H9 (cell line): ENCODE measurements at regions not wholly inside any gene's neighbourhood (a gene's known extent, or its start where the extent isn't known, plus 50 kb on each side); places are given as distances from the start of the nearest gene placed in this dataset.
A peak's percentile ranks its signal among the peaks of the same experiment; 100 is the strongest.

Experiments used
- DNase-seq: peaks from one replicate; pipeline ENCODE4 v3.0.0-alpha.2; 2017
- H2AFZ ChIP-seq: one replicate; pipeline ENCODE4 v1.6.1; 2013; ENCODE audit warnings: mild to moderate bottlenecking, low read length, control low read depth, moderate library complexity
- H2AK5ac ChIP-seq: 2 replicates; pipeline ENCODE4 v1.6.1; 2013; ENCODE audit warnings: low read length, control low read depth, mixed read lengths; ENCODE audit not compliant: insufficient read length
- H2BK120ac ChIP-seq: one replicate; pipeline ENCODE4 v1.6.1; 2013; ENCODE audit warnings: low read depth, mild to moderate bottlenecking, low read length, control low read depth, inconsistent platforms; ENCODE audit not compliant: poor library complexity, severe bottlenecking
- H2BK12ac ChIP-seq: 2 replicates; pipeline ENCODE4 v1.6.1; 2013; ENCODE audit warnings: low read length, control low read depth, mixed read lengths, low read depth; ENCODE audit not compliant: insufficient read length
- H2BK15ac ChIP-seq: 2 replicates; pipeline ENCODE4 v1.6.1; 2013; ENCODE audit warnings: low read depth, low read length, control low read depth
- H2BK20ac ChIP-seq: one replicate; pipeline ENCODE4 v1.6.1; 2013; ENCODE audit warnings: low read depth, mild to moderate bottlenecking, low read length, control low read depth, inconsistent platforms; ENCODE audit not compliant: poor library complexity, severe bottlenecking
- H2BK5ac ChIP-seq: 2 replicates; pipeline ENCODE4 v1.6.1; 2013; ENCODE audit warnings: low read length, control low read depth, mixed read lengths; ENCODE audit not compliant: insufficient read length
- H3K14ac ChIP-seq: 2 replicates; pipeline ENCODE4 v1.6.1; 2013; ENCODE audit warnings: low read length, control low read depth; ENCODE audit not compliant: insufficient read depth
- H3K18ac ChIP-seq: 2 replicates; pipeline ENCODE4 v1.6.1; 2013; ENCODE audit warnings: low read depth, mild to moderate bottlenecking, mixed read lengths, low read length, control low read depth; ENCODE audit not compliant: insufficient read length
- H3K23ac ChIP-seq: 2 replicates; pipeline ENCODE4 v1.6.1; 2013; ENCODE audit warnings: low read length, control low read depth, mixed read lengths, low read depth; ENCODE audit not compliant: insufficient read length
- H3K23me2 ChIP-seq: 2 replicates; pipeline ENCODE4 v1.6.1; 2013; ENCODE audit warnings: low read depth, mild to moderate bottlenecking, mixed read lengths, low read length, control low read depth; ENCODE audit not compliant: insufficient read length, poor library complexity, severe bottlenecking
- H3K27ac ChIP-seq: 2 replicates; pipeline ENCODE4 v1.5.1; 2013; ENCODE audit warnings: low read length, control low read depth, mixed read lengths, low read depth; ENCODE audit not compliant: insufficient read length
- H3K27me3 ChIP-seq: 2 replicates; pipeline ENCODE4 v1.6.1; 2013; ENCODE audit warnings: low read length, control low read depth, inconsistent platforms; ENCODE audit not compliant: insufficient read depth
- H3K4ac ChIP-seq: 2 replicates; pipeline ENCODE4 v1.6.1; 2013; ENCODE audit warnings: low read depth, mild to moderate bottlenecking, control low read depth, inconsistent platforms, low read length, moderate library complexity
- H3K4me1 ChIP-seq: 2 replicates; pipeline ENCODE4 v1.6.1; 2013; ENCODE audit warnings: low read length, control low read depth, inconsistent platforms; ENCODE audit not compliant: insufficient read depth
- H3K4me2 ChIP-seq: 2 replicates; pipeline ENCODE4 v1.6.1; 2013; ENCODE audit warnings: low read length, control low read depth, mixed read lengths; ENCODE audit not compliant: insufficient read length, insufficient read depth
- H3K56ac ChIP-seq: 2 replicates; pipeline ENCODE4 v1.6.1; 2013; ENCODE audit warnings: low read depth, mild to moderate bottlenecking, mixed read lengths, low read length, control low read depth; ENCODE audit not compliant: insufficient read length
- H3K79me1 ChIP-seq: 2 replicates; pipeline ENCODE4 v1.6.1; 2013; ENCODE audit warnings: low read depth, mild to moderate bottlenecking, moderate library complexity, low read length, control low read depth, inconsistent platforms; ENCODE audit not compliant: insufficient read depth, poor library complexity, severe bottlenecking
- H3K79me2 ChIP-seq: 2 replicates; pipeline ENCODE4 v1.6.1; 2013; ENCODE audit warnings: low read length, control low read depth, inconsistent platforms; ENCODE audit not compliant: insufficient read depth
- H3K9ac ChIP-seq: 2 replicates; pipeline ENCODE4 v1.6.1; 2013; ENCODE audit warnings: low read length, control low read depth, mixed read lengths; ENCODE audit not compliant: insufficient read length; ENCODE audit errors: extremely low read depth
- H3K9me3 ChIP-seq: one replicate; pipeline ENCODE4 v1.6.1; 2013; ENCODE audit warnings: low read depth, low read length, inconsistent platforms; ENCODE audit not compliant: control insufficient read depth
- H3T11ph ChIP-seq: one replicate; pipeline ENCODE4 v1.6.1; 2013; ENCODE audit warnings: mild to moderate bottlenecking, low read length, control low read depth, inconsistent platforms
- H4K20me1 ChIP-seq: one replicate; pipeline ENCODE4 v1.6.1; 2013; ENCODE audit not compliant: control insufficient read depth, insufficient read length, insufficient read depth
- H4K5ac ChIP-seq: 2 replicates; pipeline ENCODE4 v1.6.1; 2013; ENCODE audit warnings: low read depth, mild to moderate bottlenecking, mixed read lengths, low read length, control low read depth; ENCODE audit not compliant: insufficient read length
- H4K8ac ChIP-seq: replicated peaks from 2 replicates; pipeline ENCODE4 v1.6.1; 2013; ENCODE audit warnings: low read length, control low read depth, mixed read lengths, low read depth; ENCODE audit not compliant: insufficient read length
- H4K91ac ChIP-seq: 2 replicates; pipeline ENCODE4 v1.6.1; 2013; ENCODE audit warnings: low read depth, mild to moderate bottlenecking, moderate library complexity, mixed read lengths, low read length, control low read depth; ENCODE audit not compliant: insufficient read length
- H3K27ac Mint-ChIP-seq, 3 experiments: 2 replicates in 2 of 3; 3 replicates in 1 of 3; pipeline ENCODE4 v1.8.0; 2020 to 2021; ENCODE audit warnings: mixed read lengths in 3 of 3, mild to moderate bottlenecking in 1 of 3, moderate library complexity in 1 of 3
- H3K27me3 Mint-ChIP-seq: 2 replicates; pipeline ENCODE4 v1.8.0; 2021; ENCODE audit warnings: low read depth, mild to moderate bottlenecking, moderate library complexity, mixed read lengths
- H3K36me3 Mint-ChIP-seq, 3 experiments: 2 replicates in 2 of 3; 3 replicates in 1 of 3; pipeline ENCODE4 v1.8.0; 2020 to 2021; ENCODE audit warnings: low read depth in 3 of 3, mixed read lengths in 3 of 3; ENCODE audit not compliant: insufficient read depth in 1 of 3
- H3K4me1 Mint-ChIP-seq, 2 experiments: 2 replicates each; pipeline ENCODE4 v1.8.0; 2020; ENCODE audit warnings: mixed read lengths in 2 of 2
- H3K4me3 Mint-ChIP-seq, 2 experiments: 2 replicates in 1 of 2; 3 replicates in 1 of 2; pipeline ENCODE4 v1.8.0; 2020 to 2021; ENCODE audit warnings: mild to moderate bottlenecking in 2 of 2, mixed read lengths in 2 of 2, moderate library complexity in 1 of 2
- H3K9me3 Mint-ChIP-seq, 2 experiments: 2 replicates in 1 of 2; 3 replicates in 1 of 2; pipeline ENCODE4 v1.8.0; 2020; ENCODE audit warnings: mild to moderate bottlenecking in 2 of 2, mixed read lengths in 2 of 2, moderate library complexity in 1 of 2
- WGBS: extraction: QIAGEN DNeasy Blood & Tissue Kit; methylation state at CpG from one replicate; pipeline ENCODE4 v1.1.7; 2013; ENCODE audit warnings: missing lambda C conversion rate, low lambda C conversion rate, mixed read lengths; ENCODE audit not compliant: insufficient read length; ENCODE audit errors: extremely low coverage; 5-methylcytosine and 5-hydroxymethylcytosine counted together
- TF ChIP-seq, protein P1 (sequence below): fragments of 200-600 bp; sonication (generic); conservative IDR thresholded peaks from 3 replicates; pipeline ENCODE4 v1.8.0; 2021; ENCODE audit warnings: antibody characterized with exemption, mild to moderate bottlenecking

DNA sequence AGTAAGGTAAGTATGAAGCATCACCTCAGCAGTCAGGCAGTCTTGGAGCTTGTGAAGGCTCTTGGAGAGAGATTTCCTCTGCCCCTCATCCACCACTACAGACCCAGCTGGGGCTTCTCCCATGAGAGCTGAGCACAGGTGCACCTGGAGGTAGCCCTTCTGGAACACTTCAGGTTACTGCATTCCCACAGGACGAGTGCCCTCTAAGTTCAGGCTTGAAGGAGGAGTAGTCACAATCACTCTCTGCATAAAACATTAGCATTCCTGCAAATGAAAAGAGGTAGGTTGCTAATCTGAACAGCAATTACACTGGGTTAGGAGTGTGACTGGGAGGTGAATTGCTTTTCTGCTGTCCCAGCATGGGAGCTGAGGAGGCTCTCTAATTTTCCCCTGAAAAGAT is 308.8 kb downstream of the TEX13C start:
- Histone ChIP-seq H3K4me2 (no peak overlapping the region), H3K14ac (no peak overlapping the region), H4K91ac (no peak overlapping the region), H3K4me1 (no peaks in the 10 kb centered on the region), H3K18ac (no peak overlapping the region), H3K27me3 (peaks cover 13% of the 10 kb centered on the region; the same call in 1 of the 2 replicates), H4K20me1 (no peaks in the 10 kb centered on the region), H2AK5ac (no peak overlapping the region), H4K5ac (no peak overlapping the region), H3K4ac (no peak overlapping the region), H3K9me3 (no peaks in the 10 kb centered on the region), H3K56ac (no peak overlapping the region), H2BK15ac (no peak overlapping the region), H2BK12ac (no peak overlapping the region), H3K23me2 (no peaks in the 10 kb centered on the region), H2BK20ac (no peak overlapping the region), H2AFZ (no peak overlapping the region), H3K79me1 (no peaks in the 10 kb centered on the region), H3T11ph (no peak overlapping the region), H3K23ac (no peak overlapping the region), H3K79me2 (no peaks in the 10 kb centered on the region), H3K27ac (no peak overlapping the region), H2BK120ac (no peak overlapping the region), H3K9ac (no peak overlapping the region), H4K8ac (no peak overlapping the region), H2BK5ac (no peak overlapping the region)
- H3K27ac Mint-ChIP-seq: no peak overlapping the region
- peaks cover 54% of the 10 kb centered on the region for H3K27me3 Mint-ChIP-seq
- WGBS: no CpG with 5 or more reads among the region's 1 CpG
- H3K9me3 Mint-ChIP-seq: peaks cover 5 to 24% of the 10 kb centered on the region in 2 experiments; a peak in 4 of 5 replicates
- TF ChIP-seq, protein P1, sequence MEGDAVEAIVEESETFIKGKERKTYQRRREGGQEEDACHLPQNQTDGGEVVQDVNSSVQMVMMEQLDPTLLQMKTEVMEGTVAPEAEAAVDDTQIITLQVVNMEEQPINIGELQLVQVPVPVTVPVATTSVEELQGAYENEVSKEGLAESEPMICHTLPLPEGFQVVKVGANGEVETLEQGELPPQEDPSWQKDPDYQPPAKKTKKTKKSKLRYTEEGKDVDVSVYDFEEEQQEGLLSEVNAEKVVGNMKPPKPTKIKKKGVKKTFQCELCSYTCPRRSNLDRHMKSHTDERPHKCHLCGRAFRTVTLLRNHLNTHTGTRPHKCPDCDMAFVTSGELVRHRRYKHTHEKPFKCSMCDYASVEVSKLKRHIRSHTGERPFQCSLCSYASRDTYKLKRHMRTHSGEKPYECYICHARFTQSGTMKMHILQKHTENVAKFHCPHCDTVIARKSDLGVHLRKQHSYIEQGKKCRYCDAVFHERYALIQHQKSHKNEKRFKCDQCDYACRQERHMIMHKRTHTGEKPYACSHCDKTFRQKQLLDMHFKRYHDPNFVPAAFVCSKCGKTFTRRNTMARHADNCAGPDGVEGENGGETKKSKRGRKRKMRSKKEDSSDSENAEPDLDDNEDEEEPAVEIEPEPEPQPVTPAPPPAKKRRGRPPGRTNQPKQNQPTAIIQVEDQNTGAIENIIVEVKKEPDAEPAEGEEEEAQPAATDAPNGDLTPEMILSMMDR: no peak
- no peak overlapping the region for H3K4me3 Mint-ChIP-seq
- H3K36me3 Mint-ChIP-seq: no peaks in the 10 kb centered on the region; a peak in 1 of 7 replicates
- DNase-seq: peak; percentile 34
- H3K4me1 Mint-ChIP-seq: peaks cover 11 to 15% of the 10 kb centered on the region in 2 experiments
